HCT116 (cell line): ENCODE measurements at regions not wholly inside any gene's neighbourhood (a gene's known extent, or its start where the extent isn't known, plus 50 kb on each side); places are given as distances from the start of the nearest gene placed in this dataset.

Source experiments
- ATF3 ChIP-seq: IDR thresholded peaks from 2 replicates; pipeline ENCODE4 v1.6.1; 2012
- CEBPB ChIP-seq: IDR thresholded peaks from 2 replicates; pipeline ENCODE4 v1.6.1; 2012; ENCODE audit warnings: low read depth
- ELF1 ChIP-seq: IDR thresholded peaks from 2 replicates; pipeline ENCODE4 v1.6.1; 2012; ENCODE audit warnings: low read depth, borderline replicate concordance
- EZH2 ChIP-seq: fragments of 200-600 bp; sonication (generic); IDR thresholded peaks from 2 replicates; pipeline ENCODE4 v1.6.1; 2017; ENCODE audit warnings: antibody characterized with exemption, mixed run types
- EZH2phosphoT487 ChIP-seq: fragments of 200-600 bp; IDR thresholded peaks from 2 replicates; pipeline ENCODE4 v1.6.1; 2018; ENCODE audit warnings: antibody characterized with exemption, borderline replicate concordance
- MAX ChIP-seq: IDR thresholded peaks from 2 replicates; pipeline ENCODE4 v1.6.1; 2012
- POLR2A ChIP-seq: IDR thresholded peaks from 2 replicates; pipeline ENCODE4 v1.7.0; 2011; ENCODE audit warnings: borderline replicate concordance; ENCODE audit not compliant: insufficient read depth, insufficient read length; ENCODE audit errors: extremely low read depth
- POLR2AphosphoS5 ChIP-seq: IDR thresholded peaks from 2 replicates; pipeline ENCODE4 v1.6.1; 2011; ENCODE audit warnings: mild to moderate bottlenecking, low read depth, low read length, moderate library complexity
- RAD21 ChIP-seq: IDR thresholded peaks from 2 replicates; pipeline ENCODE4 v1.6.1; 2012; ENCODE audit warnings: low read depth, mild to moderate bottlenecking
- REST ChIP-seq: IDR thresholded peaks from 2 replicates; pipeline ENCODE4 v1.6.1; 2012; ENCODE audit warnings: low read depth
- SIN3A ChIP-seq: IDR thresholded peaks from 2 replicates; pipeline ENCODE4 v1.6.1; 2012; ENCODE audit warnings: low read depth
- SP1 ChIP-seq: IDR thresholded peaks from 2 replicates; pipeline ENCODE4 v1.6.1; 2012; ENCODE audit warnings: low read depth
- ZFX ChIP-seq: fragments of 450-650 bp; IDR thresholded peaks from 2 replicates; pipeline ENCODE4 v1.6.1; 2017
- TF ChIP-seq, protein P1 (sequence below), 3 experiments: fragments of 200-600 bp in 1 of 3; sonication (generic) in 1 of 3; IDR thresholded peaks in 2 of 3; conservative IDR thresholded peaks in 1 of 3; 2 replicates each; pipeline ENCODE4 v1.5.1; 2012 to 2017; ENCODE audit warnings: low read depth in 2 of 3, low read length in 2 of 3, antibody characterized with exemption in 1 of 3, borderline replicate concordance in 1 of 3, control low read depth in 1 of 3, mild to moderate bottlenecking in 1 of 3, mixed read lengths in 1 of 3, mixed run types in 1 of 3, moderate library complexity in 1 of 3; ENCODE audit not compliant: insufficient read depth in 1 of 3

- TF ChIP-seq, protein P1, sequence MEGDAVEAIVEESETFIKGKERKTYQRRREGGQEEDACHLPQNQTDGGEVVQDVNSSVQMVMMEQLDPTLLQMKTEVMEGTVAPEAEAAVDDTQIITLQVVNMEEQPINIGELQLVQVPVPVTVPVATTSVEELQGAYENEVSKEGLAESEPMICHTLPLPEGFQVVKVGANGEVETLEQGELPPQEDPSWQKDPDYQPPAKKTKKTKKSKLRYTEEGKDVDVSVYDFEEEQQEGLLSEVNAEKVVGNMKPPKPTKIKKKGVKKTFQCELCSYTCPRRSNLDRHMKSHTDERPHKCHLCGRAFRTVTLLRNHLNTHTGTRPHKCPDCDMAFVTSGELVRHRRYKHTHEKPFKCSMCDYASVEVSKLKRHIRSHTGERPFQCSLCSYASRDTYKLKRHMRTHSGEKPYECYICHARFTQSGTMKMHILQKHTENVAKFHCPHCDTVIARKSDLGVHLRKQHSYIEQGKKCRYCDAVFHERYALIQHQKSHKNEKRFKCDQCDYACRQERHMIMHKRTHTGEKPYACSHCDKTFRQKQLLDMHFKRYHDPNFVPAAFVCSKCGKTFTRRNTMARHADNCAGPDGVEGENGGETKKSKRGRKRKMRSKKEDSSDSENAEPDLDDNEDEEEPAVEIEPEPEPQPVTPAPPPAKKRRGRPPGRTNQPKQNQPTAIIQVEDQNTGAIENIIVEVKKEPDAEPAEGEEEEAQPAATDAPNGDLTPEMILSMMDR (IDR thresholded peaks at IDR 0.05 in 2 of 3, conservative IDR thresholded peaks at IDR 0.05 in 1 of 3; ENCODE audit: borderline replicate concordance in 1 of 3, insufficient read depth in 1 of 3, low read depth in 2 of 3, low read length in 2 of 3) = no peak
- TF ChIP-seq EZH2phosphoT487 (no peak), ELF1 (no peak), RAD21 (no peak), POLR2A (no peak), SP1 (no peak), MAX (no peak), ZFX (no peak), SIN3A (no peak), CEBPB (no peak), POLR2AphosphoS5 (no peak), ATF3 (no peak), REST (no peak), EZH2 (no peak)
These were observed 787.4 kb downstream of the DACH1 start for GRCh38 chr13:71079638-71080037.
